ENCODE measurements at regions not wholly inside any gene's neighbourhood (a gene's known extent, or its start where the extent isn't known, plus 50 kb on each side); places are given as distances from the start of the nearest gene placed in this dataset.

GRCh38 chr14:97977651-97978261 lies 1180.6 kb downstream of the VRK1 start:
- WGBS, 2 experiments (ENCODE audit: low coverage in 1 of 2, low lambda C conversion rate in 2 of 2, missing lambda C conversion rate in 2 of 2): 3 to 4% methylated on average over 16 to 17 of the region's 17 CpGs
- Histone ChIP-seq H3K9me3 (ENCODE audit: low read depth) (no peaks in the 10 kb centered on the region), H3K36me3 (ENCODE audit: low read depth) (no peaks in the 10 kb centered on the region), H3K4me1 (ENCODE audit: insufficient read depth) (peaks cover 5% of the 10 kb centered on the region; the same call in 1 of the 2 replicates), H3K4me2 (ENCODE audit: unreplicated experiment) (peak overlapping the region; percentile 71), H3K9ac (no peak overlapping the region), H3K79me2 (ENCODE audit: insufficient read depth) (no peaks in the 10 kb centered on the region), H3F3A (ENCODE audit: insufficient read depth) (no peaks in the 10 kb centered on the region), H3K27ac (no peak overlapping the region), H3K9me2 (ENCODE audit: insufficient read depth) (no peaks in the 10 kb centered on the region), H4K20me1 (ENCODE audit: insufficient read depth) (no peaks in the 10 kb centered on the region), H2AFZ (no peak overlapping the region), H3K27me3 (replicated peaks; ENCODE audit: insufficient read depth) (no peaks in the 10 kb centered on the region), H3K4me3 (0 out of 2 replicates have a peak overlapping the region, but pooled peaks have one; percentile 11)
- DNase-seq: peak; percentile 41
- in situ Hi-C loops (cut with MboI): no loop called here
- TF ChIP-seq EZH2phosphoT487 (IDR thresholded peaks at IDR 0.05; ENCODE audit: insufficient read depth, low read depth) (no peak), EZH2 (IDR thresholded peaks at IDR 0.05; ENCODE audit: insufficient read depth, poor library complexity, severe bottlenecking) (no peak)

GRCh38 chr14:97978341-97978740 lies 1181.2 kb downstream of the VRK1 start:
- TF ChIP-seq EZH2phosphoT487 (IDR thresholded peaks at IDR 0.05; ENCODE audit: insufficient read depth, low read depth): no peak
- TF ChIP-seq EZH2 (IDR thresholded peaks at IDR 0.05; ENCODE audit: insufficient read depth, poor library complexity, severe bottlenecking): no peak
- no peaks in the 10 kb centered on the region for H3K9me2 ChIP-seq (ENCODE audit: insufficient read depth)
- peaks cover 5% of the 10 kb centered on the region; the same call in 1 of the 2 replicates for H3K4me1 ChIP-seq (ENCODE audit: insufficient read depth)
- no peaks in the 10 kb centered on the region for H3K9me3 ChIP-seq (ENCODE audit: low read depth)
- no peaks in the 10 kb centered on the region for H3K79me2 ChIP-seq (ENCODE audit: insufficient read depth)
- H3K36me3 ChIP-seq (ENCODE audit: low read depth): no peaks in the 10 kb centered on the region
- 0 out of 2 replicates have a peak overlapping the region, but pooled peaks have one; percentile 11 for H3K4me3 ChIP-seq
- 1 to 2% methylated on average over 9 of the region's 9 CpGs for WGBS, 2 experiments (ENCODE audit: low coverage in 1 of 2, low lambda C conversion rate in 2 of 2, missing lambda C conversion rate in 2 of 2)
- H3K9ac ChIP-seq: no peak overlapping the region
- DNase-seq: peak; percentile 85
- H3K27me3 ChIP-seq (replicated peaks; ENCODE audit: insufficient read depth): no peaks in the 10 kb centered on the region
- peak overlapping the region; percentile 71 for H3K4me2 ChIP-seq (ENCODE audit: unreplicated experiment)
- in situ Hi-C loops (cut with MboI): no loop called here
- H2AFZ ChIP-seq: 0 out of 2 replicates have a peak overlapping the region, but pooled peaks have one; percentile 12
- H3K27ac ChIP-seq: no peak overlapping the region
- H3F3A ChIP-seq (ENCODE audit: insufficient read depth): no peaks in the 10 kb centered on the region
- H4K20me1 ChIP-seq (ENCODE audit: insufficient read depth): no peaks in the 10 kb centered on the region

GRCh38 chr14:97993508-97994019 lies 1196.4 kb downstream of the VRK1 start:
- H3F3A ChIP-seq (ENCODE audit: insufficient read depth): no peaks in the 10 kb centered on the region
- no peaks in the 10 kb centered on the region for H3K36me3 ChIP-seq (ENCODE audit: low read depth)
- no peak overlapping the region for H3K27ac ChIP-seq
- no peaks in the 10 kb centered on the region for H3K4me1 ChIP-seq (ENCODE audit: insufficient read depth)
- no peaks in the 10 kb centered on the region for H3K9me3 ChIP-seq (ENCODE audit: low read depth)
- TF ChIP-seq EZH2 (IDR thresholded peaks at IDR 0.05; ENCODE audit: insufficient read depth, poor library complexity, severe bottlenecking): no peak
- no peak for TF ChIP-seq EZH2phosphoT487 (IDR thresholded peaks at IDR 0.05; ENCODE audit: insufficient read depth, low read depth)
- in situ Hi-C loops (cut with MboI): no loop called here
- no peak overlapping the region for H3K4me3 ChIP-seq
- H4K20me1 ChIP-seq (ENCODE audit: insufficient read depth): no peaks in the 10 kb centered on the region
- no peaks in the 10 kb centered on the region for H3K79me2 ChIP-seq (ENCODE audit: insufficient read depth)
- no peaks in the 10 kb centered on the region for H3K9me2 ChIP-seq (ENCODE audit: insufficient read depth)
- WGBS, 2 experiments (ENCODE audit: low coverage in 1 of 2, low lambda C conversion rate in 2 of 2, missing lambda C conversion rate in 2 of 2): 19 to 26% methylated on average over 4 of the region's 4 CpGs
- H3K27me3 ChIP-seq (replicated peaks; ENCODE audit: insufficient read depth): no peaks in the 10 kb centered on the region
- no peak overlapping the region for H3K4me2 ChIP-seq (ENCODE audit: unreplicated experiment)
- H2AFZ ChIP-seq: no peak overlapping the region
- no peak overlapping the region for H3K9ac ChIP-seq
- no peak for DNase-seq

- H3K27me3 ChIP-seq (replicated peaks; ENCODE audit: insufficient read depth): no peaks in the 10 kb centered on the region
- H3K36me3 ChIP-seq (ENCODE audit: low read depth): no peaks in the 10 kb centered on the region
- in situ Hi-C loops (cut with MboI): no loop called here
- no peaks in the 10 kb centered on the region for H3K9me3 ChIP-seq (ENCODE audit: low read depth)
- no peak for DNase-seq
- no peak overlapping the region for H2AFZ ChIP-seq
- no peaks in the 10 kb centered on the region for H3K4me1 ChIP-seq (ENCODE audit: insufficient read depth)
- no peaks in the 10 kb centered on the region for H3K9me2 ChIP-seq (ENCODE audit: insufficient read depth)
- no peak overlapping the region for H3K4me2 ChIP-seq (ENCODE audit: unreplicated experiment)
- no peaks in the 10 kb centered on the region for H3F3A ChIP-seq (ENCODE audit: insufficient read depth)
- no peaks in the 10 kb centered on the region for H4K20me1 ChIP-seq (ENCODE audit: insufficient read depth)
- no peak overlapping the region for H3K27ac ChIP-seq
- 34 to 38% methylated on average over 5 of the region's 5 CpGs for WGBS, 2 experiments (ENCODE audit: low coverage in 1 of 2, low lambda C conversion rate in 2 of 2, missing lambda C conversion rate in 2 of 2)
- H3K4me3 ChIP-seq: no peak overlapping the region
- TF ChIP-seq EZH2 (IDR thresholded peaks at IDR 0.05; ENCODE audit: insufficient read depth, poor library complexity, severe bottlenecking) (no peak), EZH2phosphoT487 (IDR thresholded peaks at IDR 0.05; ENCODE audit: insufficient read depth, low read depth) (no peak)
- no peaks in the 10 kb centered on the region for H3K79me2 ChIP-seq (ENCODE audit: insufficient read depth)
- no peak overlapping the region for H3K9ac ChIP-seq
Observed at GRCh38 chr14:97994020-97994531, 1196.9 kb downstream of the VRK1 start.

Measured in GM23248 (cell line).